ENCODE measurements at regions not wholly inside any gene's neighbourhood (a gene's known extent, or its start where the extent isn't known, plus 50 kb on each side); places are given as distances from the start of the nearest gene placed in this dataset.
"Not testable (repeated sequence)": the region's sequence is repeated elsewhere in the genome, so short reads cannot be mapped to it uniquely, and the experiment has no call there.

GRCh38 chr2:8438996-8439395, 242.9 kb upstream of the ID2 start:
- in situ Hi-C loops (cut with HindIII; ENCODE audit: low sequenced_read_pairs), result no loop called here

DNA sequence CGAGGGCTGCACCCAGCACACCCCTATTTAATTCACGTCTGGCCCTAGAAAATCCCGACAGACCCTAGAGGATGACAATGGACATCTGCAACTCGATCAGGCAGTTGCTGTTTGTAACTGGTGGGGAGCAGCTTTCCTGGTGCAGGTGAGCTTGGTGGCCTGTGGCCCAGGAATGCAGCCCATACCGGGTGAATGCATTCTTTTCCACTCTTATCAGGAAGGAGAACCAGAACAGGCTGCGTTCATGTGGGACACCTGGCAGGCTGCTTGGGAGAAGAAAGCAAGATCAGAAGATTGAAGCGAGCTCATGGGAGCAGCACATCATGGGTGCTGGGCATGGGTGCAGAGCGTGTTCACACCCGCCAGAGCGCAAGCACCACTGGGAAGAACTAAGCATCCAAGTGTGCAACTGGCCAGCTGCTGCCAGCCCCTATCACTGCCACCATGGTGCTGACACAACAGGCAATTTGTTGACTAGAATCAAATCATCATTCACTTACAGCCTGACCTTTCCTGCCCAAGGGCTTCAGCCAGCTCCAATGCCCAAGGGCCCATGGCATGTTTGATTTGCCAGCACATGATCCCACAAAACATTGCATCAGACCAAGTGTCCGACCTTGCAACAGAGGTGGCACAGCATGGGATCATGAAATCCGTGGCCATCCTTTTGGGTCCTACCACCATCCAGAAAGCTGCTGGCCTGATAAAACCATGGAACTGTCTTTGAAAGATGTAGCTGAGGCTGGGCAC, 241.7 kb upstream of the ID2 start:
- in situ Hi-C loops (cut with HindIII; ENCODE audit: low sequenced_read_pairs), result no loop called here

GRCh38 chr2:8441371-8441770, 240.5 kb upstream of the ID2 start:
- in situ Hi-C loops (cut with HindIII; ENCODE audit: low sequenced_read_pairs), result no loop called here

DNA sequence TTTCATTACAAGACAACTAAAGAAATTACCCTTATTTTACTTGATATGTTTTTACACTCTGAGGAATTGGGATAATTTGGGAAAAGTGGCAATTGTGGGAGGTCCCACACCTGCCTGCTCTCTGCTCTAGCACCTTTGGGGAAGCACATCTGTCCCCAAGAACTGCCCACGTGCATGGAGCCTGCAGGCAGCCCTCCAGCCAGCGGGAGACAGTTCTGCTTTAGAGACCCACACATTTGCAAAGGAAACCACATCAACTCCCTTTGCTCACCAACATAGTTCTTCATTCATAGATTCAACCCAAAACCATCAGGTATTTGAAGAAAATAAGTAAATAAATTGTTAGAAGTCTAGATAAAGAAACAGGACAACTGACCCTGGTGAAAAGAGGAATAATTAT, 239.9 kb upstream of the ID2 start:
- in situ Hi-C loops (cut with HindIII; ENCODE audit: low sequenced_read_pairs), result no loop called here

DNA sequence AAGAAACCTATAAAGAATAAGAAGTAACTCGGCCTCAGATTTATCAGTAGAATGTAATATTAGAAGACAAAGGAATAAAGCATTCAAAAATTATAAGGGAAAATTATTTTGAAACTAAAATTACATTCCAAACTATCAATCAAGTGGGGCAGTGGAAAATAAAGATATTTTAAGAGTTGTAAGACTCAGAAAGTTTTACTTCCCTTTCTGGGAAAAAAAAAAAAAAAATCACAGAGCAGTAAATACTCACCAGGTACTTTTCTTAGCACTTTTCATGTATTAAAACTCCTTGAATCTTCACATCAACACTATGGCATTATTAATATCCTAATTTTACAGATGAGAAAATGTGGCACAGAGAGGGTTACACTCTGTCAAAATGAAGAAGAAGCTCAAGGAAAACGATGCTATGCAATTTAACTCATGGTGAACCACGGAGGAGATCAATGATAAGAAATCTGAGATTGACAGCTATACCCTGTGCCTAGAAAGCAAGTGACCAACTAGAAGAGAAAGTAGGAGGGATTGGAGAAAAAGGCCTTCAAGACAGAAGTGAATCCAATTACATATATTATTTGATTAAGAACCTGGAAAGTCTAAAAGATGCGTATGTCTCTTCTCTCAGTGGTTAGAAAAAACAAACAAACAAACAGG, 238.9 kb upstream of the ID2 start:
- in situ Hi-C loops (cut with HindIII; ENCODE audit: low sequenced_read_pairs), result no loop called here

- in situ Hi-C loops (cut with HindIII; ENCODE audit: low sequenced_read_pairs), result no loop called here
These were observed 236.3 kb upstream of the ID2 start for GRCh38 chr2:8445580-8445979.

- in situ Hi-C loops (cut with HindIII; ENCODE audit: low sequenced_read_pairs), result not testable (repeated sequence)
These were observed 235.1 kb upstream of the ID2 start for GRCh38 chr2:8446751-8447150.

GRCh38 chr2:8447610-8448221, 234.1 kb upstream of the ID2 start:
- in situ Hi-C loops (cut with HindIII; ENCODE audit: low sequenced_read_pairs), result no loop called here

GRCh38 chr2:8448824-8449556, 232.9 kb upstream of the ID2 start:
- in situ Hi-C loops (cut with HindIII; ENCODE audit: low sequenced_read_pairs), result no loop called here

GRCh38 chr2:8451273-8451672, 230.6 kb upstream of the ID2 start:
- in situ Hi-C loops (cut with HindIII; ENCODE audit: low sequenced_read_pairs), result no loop called here

DNA sequence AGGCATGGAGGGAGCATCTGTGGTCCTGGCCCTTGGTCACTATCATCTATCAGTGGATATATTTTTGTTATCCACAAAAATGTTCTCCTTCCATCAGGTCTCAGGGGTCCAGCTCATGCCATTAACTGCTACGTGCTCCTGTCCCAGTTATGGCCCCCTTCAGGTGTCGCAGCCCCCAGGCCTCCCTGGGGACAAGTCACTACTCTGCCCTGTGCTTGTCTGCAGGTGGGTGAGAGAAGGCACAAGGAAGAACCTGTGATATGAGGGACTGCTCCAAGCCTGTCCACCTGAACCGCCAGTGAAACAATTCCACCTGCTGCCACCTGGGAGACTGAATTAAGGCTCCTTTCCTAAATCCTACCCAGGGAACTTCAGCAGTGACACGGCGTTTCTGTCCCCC, 229.6 kb upstream of the ID2 start:
- in situ Hi-C loops (cut with HindIII; ENCODE audit: low sequenced_read_pairs), result no loop called here

DNA sequence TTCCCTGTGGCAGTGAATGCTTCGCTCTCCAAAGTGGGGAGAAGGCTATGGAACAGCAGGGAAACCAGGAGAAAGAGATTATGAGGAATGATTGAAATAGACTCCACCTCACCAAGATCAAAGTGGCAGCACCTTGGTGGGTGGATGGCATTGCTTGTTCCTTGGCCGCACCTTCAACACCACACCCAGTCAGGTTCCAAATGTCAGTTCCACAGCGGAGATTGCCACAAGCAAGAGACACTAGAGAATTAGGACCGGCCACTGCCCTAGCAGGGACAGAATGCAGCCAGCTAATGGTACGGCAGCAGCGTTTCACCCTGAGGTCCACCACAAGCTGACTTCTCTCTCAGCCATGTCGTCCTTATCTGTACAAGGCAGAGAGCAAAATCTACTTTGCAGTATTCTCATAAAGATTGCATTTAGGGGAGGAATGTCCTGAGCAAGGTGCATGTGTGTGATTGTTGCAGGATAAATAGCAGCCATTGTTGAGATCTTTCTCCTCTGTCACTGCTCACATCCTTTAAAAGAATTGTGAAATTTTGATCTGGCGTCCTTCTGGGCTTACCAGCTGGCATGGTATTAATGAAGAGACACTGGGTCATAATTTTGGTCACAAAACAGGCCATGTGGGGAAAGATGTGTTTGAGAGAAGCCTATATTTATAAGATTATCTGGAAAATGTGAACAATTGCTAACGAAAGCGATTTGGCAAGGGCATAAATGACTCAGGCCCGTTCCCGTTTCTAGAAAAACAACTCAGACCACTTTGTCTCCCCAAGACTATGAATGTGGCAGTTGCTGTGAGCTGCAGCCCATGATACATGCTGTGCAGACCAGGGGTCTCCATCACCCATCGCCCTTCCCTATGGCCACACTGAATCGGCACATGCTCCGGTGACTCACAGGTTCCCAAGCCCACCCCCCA, 228.6 kb upstream of the ID2 start:
- in situ Hi-C loops (cut with HindIII; ENCODE audit: low sequenced_read_pairs), result no loop called here

DNA sequence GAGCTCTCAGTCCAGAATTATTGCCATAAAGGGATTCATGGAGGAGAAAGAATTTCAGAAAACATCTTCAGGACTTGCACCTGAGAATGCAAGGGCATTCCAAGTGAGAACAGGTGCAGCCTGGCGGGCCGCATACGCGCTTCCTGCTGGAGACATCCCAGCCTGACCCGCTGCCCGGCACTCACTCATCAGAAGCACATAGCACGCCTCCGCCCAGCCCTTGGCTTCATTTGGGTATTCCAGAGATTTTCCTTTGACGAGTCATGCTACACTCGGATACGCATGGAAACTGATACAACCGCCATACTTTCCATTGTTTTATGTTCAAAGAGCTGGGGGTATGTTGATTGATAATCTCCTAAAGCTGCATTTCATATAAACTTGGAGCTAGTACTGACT, 228.0 kb upstream of the ID2 start:
- in situ Hi-C loops (cut with HindIII; ENCODE audit: low sequenced_read_pairs), result no loop called here

- in situ Hi-C loops (cut with HindIII; ENCODE audit: low sequenced_read_pairs), result no loop called here
These were observed 227.1 kb upstream of the ID2 start for GRCh38 chr2:8454797-8455196.

GRCh38 chr2:8455236-8456150, 226.4 kb upstream of the ID2 start:
- in situ Hi-C loops (cut with HindIII; ENCODE audit: low sequenced_read_pairs), result no loop called here

DNA sequence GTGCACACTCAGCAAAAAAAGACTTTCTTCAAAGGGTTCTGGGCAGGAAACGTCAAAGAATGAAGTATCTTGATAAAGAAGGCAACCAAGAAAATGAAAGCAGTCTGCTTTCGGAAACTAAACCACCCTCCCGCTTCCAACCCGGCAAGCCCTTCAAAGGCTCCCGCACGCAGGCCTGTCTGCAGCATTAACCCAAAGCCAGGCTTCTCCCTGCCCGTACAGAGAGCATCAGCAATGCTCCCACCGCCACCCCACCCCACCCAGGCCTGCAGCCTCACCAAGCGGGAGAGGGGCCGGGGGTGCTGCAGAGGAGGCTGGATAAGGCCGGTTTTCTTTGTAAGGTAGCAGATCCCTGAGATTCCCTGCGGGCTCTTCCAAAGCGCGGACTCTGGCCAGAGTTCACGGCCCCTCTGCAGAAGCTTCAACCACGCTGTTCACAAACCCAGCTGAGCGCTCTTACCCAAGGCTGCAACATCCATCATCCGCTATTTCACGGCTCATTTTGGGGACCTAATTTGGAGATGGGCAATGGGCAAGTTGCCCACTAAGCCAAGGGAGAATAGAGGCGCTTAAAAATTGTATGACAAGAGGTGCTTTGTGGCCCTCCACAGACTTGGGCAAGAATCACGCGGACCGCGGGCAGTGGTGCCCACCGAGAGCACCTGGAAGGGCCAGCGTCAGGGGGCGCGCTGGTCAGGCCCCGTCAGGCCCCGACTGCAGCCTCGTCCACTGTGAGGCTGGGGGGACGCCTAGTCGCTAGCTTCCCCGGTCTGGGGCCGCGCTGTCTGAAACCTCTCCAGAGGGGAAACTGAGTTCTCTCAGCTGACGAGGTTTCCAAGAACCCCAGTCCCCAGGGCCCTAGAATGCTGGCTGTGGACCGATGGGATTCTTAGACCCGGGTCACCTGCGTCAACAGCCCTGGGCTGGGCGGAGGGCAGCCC, 225.4 kb upstream of the ID2 start:
- in situ Hi-C loops (cut with HindIII; ENCODE audit: low sequenced_read_pairs), result no loop called here

DNA sequence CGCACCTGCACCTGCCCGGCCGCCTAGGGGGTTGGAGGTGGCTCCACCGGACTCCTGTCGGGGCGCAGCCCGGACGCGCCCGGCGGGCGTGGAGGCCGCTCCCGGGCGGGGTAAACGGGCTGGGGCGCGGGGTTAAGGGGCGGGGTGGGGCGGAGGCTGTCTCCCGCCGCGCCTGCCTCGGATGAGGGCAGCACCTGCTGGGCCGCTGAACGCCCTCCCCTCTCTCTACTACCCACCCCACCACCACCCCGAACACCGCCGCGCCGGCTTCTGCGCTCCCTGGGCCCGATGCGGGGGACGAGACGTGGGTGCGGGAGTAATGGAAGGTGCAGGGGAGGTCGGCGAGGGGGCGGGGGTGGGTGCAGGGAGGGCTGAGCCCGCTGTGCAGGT, 224.8 kb upstream of the ID2 start:
- in situ Hi-C loops (cut with HindIII; ENCODE audit: low sequenced_read_pairs), result no loop called here

- in situ Hi-C loops (cut with HindIII; ENCODE audit: low sequenced_read_pairs), result no loop called here
These were observed 224.0 kb upstream of the ID2 start for GRCh38 chr2:8457699-8458502.
